Spleen (tissue), 11 donors: ENCODE measurements at regions not wholly inside any gene's neighbourhood (a gene's known extent, or its start where the extent isn't known, plus 50 kb on each side); places are given as distances from the start of the nearest gene placed in this dataset.

ENCODE experiments used
- DNase-seq: peaks from one replicate; pipeline ENCODE4 v3.0.0-alpha.2; 2020
- H3K27ac ChIP-seq, 8 donors: fragments of 200-600 bp; sonication (generic) in 7 of 8; 1 replicate in 4 of 8; 2 replicates in 4 of 8; pipeline versions ENCODE4 v1.5.0 to v1.8.0; 2016 to 2021; ENCODE audit warnings: inconsistent platforms in 4 of 8, mild to moderate bottlenecking in 4 of 8, moderate library complexity in 1 of 8
- H3K27me3 ChIP-seq, 7 donors: fragments of 200-600 bp; sonication (generic) in 6 of 7; replicated peaks in 1 of 7; 1 replicate in 4 of 7; 2 replicates in 3 of 7; pipeline versions ENCODE4 v1.5.0 to v1.8.0; 2016 to 2021; ENCODE audit warnings: inconsistent platforms in 3 of 7, mild to moderate bottlenecking in 1 of 7
- H3K36me3 ChIP-seq, 6 donors: fragments of 200-600 bp; sonication (generic) in 5 of 6; 1 replicate in 4 of 6; 2 replicates in 2 of 6; pipeline versions ENCODE4 v1.5.0 to v1.8.0; 2016 to 2021; ENCODE audit warnings: inconsistent platforms in 2 of 6
- H3K4me1 ChIP-seq, 6 donors: fragments of 200-600 bp; sonication (generic) in 5 of 6; 1 replicate in 3 of 6; 2 replicates in 3 of 6; pipeline versions ENCODE4 v1.5.0 to v1.8.0; 2016 to 2021; ENCODE audit warnings: inconsistent platforms in 3 of 6
- H3K4me3 ChIP-seq, 8 donors: fragments of 200-600 bp; sonication (generic) in 7 of 8; 1 replicate in 4 of 8; 2 replicates in 4 of 8; pipeline versions ENCODE4 v1.5.0 to v1.8.0; 2016 to 2021; ENCODE audit warnings: inconsistent platforms in 4 of 8, mild to moderate bottlenecking in 4 of 8, moderate library complexity in 2 of 8
- H3K9me3 ChIP-seq, 8 donors: fragments of 200-600 bp; sonication (generic) in 7 of 8; 1 replicate in 4 of 8; 2 replicates in 4 of 8; pipeline versions ENCODE4 v1.5.0 to v1.8.0; 2016 to 2021; ENCODE audit warnings: inconsistent platforms in 4 of 8
- POLR2A ChIP-seq, 3 donors: fragments of 450-650 bp; IDR thresholded peaks; one replicate each; pipeline ENCODE4 v1.5.1; 2017; ENCODE audit warnings: antibody characterized with exemption in 3 of 3, mild to moderate bottlenecking in 1 of 3
- POLR2AphosphoS5 ChIP-seq, 3 donors: sonication (generic); formaldehyde crosslinking; IDR thresholded peaks; one replicate each; pipeline ENCODE4 v1.5.1; 2017; ENCODE audit warnings: antibody characterized with exemption in 3 of 3
- WGBS, 5 donors: extraction: QIAGEN DNeasy Blood & Tissue Kit in 3 of 5; methylation state at CpG; one replicate each; pipeline versions ENCODE4 v1.1.5 to v1.1.7; 2013 to 2018; 5-methylcytosine and 5-hydroxymethylcytosine counted together
- intact Hi-C: fragments of 100-400 bp; cut with DNase I; formaldehyde crosslinking; loops from one replicate; pipeline ENCODE4 v1.15.0; 2023; ENCODE audit warnings: low total_unique reads
- TF ChIP-seq, protein P1 (sequence below), 11 experiments: fragments of 200-600 bp in 7 of 11; fragments of 450-650 bp in 4 of 11; sonication (generic) in 4 of 11; IDR thresholded peaks in 8 of 11; conservative IDR thresholded peaks in 3 of 11; 1 replicate in 7 of 11; 2 replicates in 4 of 11; pipeline versions ENCODE4 v1.4.0 to v1.8.0; 2016 to 2021; ENCODE audit warnings: antibody characterized with exemption in 11 of 11, inconsistent platforms in 4 of 11, mild to moderate bottlenecking in 1 of 11
- donor health status: healthy with polysubstance abuse.
- donor health status: DM: no; HTN: no; CAD: no; lungs with moderate emphysema.
- donor health status: DM: no; HTN: no; CAD: no.
- donor health status: Bipolar disorder and iron deficiency.
- donor health status: healthy.
- donor health status: DM: no; HTN: no; CAD: no.
- donor health status: DM: yes; HTN: yes; CAD: no.

DNA sequence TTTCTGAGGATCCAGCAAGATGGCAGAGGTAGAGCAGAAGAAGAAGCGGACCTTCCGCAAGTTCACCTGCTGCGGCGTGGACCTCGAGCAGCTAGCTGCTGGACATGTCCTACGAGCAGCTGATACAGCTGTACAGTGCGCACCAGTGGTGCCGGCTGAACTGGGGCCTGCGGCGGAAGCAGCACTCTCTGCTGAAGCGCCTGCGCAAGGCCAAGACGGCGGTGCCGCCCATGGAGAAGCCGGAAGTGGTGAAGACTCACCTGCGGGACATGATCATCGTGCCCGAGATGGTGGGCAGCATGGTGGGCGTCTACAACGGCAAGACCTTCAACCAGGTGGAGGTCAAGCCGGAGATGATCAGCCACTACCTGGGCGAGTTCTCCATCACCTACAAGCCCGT, 125.8 kb downstream of the LRIG2 start:
- H3K36me3 ChIP-seq = no peaks in the 10 kb centered on the region
- no peaks in the 10 kb centered on the region for H3K27me3 ChIP-seq
- 94 to 98% (median 97%) methylated on average over 12 to 24 of the region's 24 CpGs for WGBS, 5 donors
- no peak overlapping the region for H3K27ac ChIP-seq
- H3K4me1 ChIP-seq = no peaks in the 10 kb centered on the region
- TF ChIP-seq, protein P1, sequence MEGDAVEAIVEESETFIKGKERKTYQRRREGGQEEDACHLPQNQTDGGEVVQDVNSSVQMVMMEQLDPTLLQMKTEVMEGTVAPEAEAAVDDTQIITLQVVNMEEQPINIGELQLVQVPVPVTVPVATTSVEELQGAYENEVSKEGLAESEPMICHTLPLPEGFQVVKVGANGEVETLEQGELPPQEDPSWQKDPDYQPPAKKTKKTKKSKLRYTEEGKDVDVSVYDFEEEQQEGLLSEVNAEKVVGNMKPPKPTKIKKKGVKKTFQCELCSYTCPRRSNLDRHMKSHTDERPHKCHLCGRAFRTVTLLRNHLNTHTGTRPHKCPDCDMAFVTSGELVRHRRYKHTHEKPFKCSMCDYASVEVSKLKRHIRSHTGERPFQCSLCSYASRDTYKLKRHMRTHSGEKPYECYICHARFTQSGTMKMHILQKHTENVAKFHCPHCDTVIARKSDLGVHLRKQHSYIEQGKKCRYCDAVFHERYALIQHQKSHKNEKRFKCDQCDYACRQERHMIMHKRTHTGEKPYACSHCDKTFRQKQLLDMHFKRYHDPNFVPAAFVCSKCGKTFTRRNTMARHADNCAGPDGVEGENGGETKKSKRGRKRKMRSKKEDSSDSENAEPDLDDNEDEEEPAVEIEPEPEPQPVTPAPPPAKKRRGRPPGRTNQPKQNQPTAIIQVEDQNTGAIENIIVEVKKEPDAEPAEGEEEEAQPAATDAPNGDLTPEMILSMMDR (IDR thresholded peaks at IDR 0.05 in 8 of 11, conservative IDR thresholded peaks at IDR 0.05 in 3 of 11) = no peak
- no peak for TF ChIP-seq POLR2AphosphoS5 (IDR thresholded peaks at IDR 0.05)
- TF ChIP-seq POLR2A (IDR thresholded peaks at IDR 0.05) = no peak
- no peak overlapping the region for H3K4me3 ChIP-seq
- H3K9me3 ChIP-seq = no peaks in the 10 kb centered on the region
- intact Hi-C loops = no loop called here
- DNase-seq = no peak

DNA sequence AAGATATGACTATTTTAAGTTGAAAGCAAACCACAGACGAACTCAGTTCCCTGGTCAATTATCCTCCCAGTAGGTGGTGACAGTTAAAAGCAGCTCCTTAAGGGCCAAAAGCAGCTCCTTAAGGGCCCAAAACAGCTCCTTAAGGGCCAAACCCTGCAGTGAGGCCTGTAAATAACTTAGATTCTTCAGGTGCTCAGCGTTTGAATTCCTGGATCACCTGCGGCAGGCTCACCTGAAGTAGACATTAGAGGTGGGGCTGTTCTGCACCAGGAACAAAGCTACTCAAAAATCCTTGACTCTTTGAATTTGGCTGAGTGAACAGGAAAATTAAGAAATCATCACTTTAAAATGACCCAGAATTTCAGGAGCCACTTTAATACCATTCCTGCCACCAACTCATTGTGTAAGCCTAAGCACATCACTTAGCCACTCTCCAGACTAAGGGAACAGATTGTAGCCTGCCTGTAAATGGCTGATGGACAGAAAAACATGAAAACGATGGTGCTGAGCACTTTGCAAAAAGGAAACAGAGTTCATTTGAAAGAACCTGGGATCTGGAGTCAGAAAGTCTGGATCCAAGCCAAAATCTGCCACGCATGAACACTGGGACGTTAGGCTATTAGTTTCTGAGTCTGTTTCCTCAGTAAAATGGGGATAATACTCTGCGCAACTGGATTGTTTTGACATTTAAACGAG, 126.9 kb downstream of the LRIG2 start:
- Histone ChIP-seq H3K27ac (no peak overlapping the region), H3K27me3 (no peaks in the 10 kb centered on the region), H3K9me3 (peaks cover 0 to 4% (median 0%) of the 10 kb centered on the region in 8 donors), H3K36me3 (no peaks in the 10 kb centered on the region), H3K4me1 (no peaks in the 10 kb centered on the region), H3K4me3 (no peak overlapping the region)
- intact Hi-C loops = no loop called here
- TF ChIP-seq, protein P1 (IDR thresholded peaks at IDR 0.05 in 8 of 11, conservative IDR thresholded peaks at IDR 0.05 in 3 of 11) = no peak
- WGBS, 5 donors = 62 to 67% (median 62%) methylated on average over 8 of the region's 8 CpGs
- DNase-seq = no peak

DNA sequence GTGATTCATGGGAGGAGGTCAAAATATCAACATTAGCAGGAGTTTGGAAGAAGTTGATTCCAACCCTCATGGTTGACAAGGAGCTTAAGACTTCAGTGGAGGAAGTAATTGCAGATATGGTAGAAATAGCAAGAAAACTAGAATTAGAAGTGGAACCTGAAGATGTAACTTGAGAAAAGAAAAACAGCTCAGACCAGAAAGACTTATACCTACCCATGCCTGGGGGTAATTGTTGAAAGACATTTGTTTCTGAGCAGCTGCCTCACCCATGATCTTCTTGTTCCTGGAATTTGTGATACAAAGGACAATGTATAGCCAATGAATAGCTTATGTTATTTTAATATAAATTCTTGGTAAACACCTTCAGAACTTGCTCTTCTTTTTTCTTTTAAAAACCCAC, 128.6 kb downstream of the LRIG2 start:
- Histone ChIP-seq H3K4me1 (no peaks in the 10 kb centered on the region), H3K27me3 (no peaks in the 10 kb centered on the region), H3K9me3 (peaks cover 0 to 4% (median 0%) of the 10 kb centered on the region in 8 donors), H3K36me3 (no peaks in the 10 kb centered on the region), H3K4me3 (no peak overlapping the region), H3K27ac (no peak overlapping the region)
- no peak for DNase-seq
- TF ChIP-seq POLR2AphosphoS5 (IDR thresholded peaks at IDR 0.05) (no peak), POLR2A (IDR thresholded peaks at IDR 0.05) (no peak)
- TF ChIP-seq, protein P1 (IDR thresholded peaks at IDR 0.05 in 8 of 11, conservative IDR thresholded peaks at IDR 0.05 in 3 of 11) = no peak
- intact Hi-C loops = no loop called here

DNA sequence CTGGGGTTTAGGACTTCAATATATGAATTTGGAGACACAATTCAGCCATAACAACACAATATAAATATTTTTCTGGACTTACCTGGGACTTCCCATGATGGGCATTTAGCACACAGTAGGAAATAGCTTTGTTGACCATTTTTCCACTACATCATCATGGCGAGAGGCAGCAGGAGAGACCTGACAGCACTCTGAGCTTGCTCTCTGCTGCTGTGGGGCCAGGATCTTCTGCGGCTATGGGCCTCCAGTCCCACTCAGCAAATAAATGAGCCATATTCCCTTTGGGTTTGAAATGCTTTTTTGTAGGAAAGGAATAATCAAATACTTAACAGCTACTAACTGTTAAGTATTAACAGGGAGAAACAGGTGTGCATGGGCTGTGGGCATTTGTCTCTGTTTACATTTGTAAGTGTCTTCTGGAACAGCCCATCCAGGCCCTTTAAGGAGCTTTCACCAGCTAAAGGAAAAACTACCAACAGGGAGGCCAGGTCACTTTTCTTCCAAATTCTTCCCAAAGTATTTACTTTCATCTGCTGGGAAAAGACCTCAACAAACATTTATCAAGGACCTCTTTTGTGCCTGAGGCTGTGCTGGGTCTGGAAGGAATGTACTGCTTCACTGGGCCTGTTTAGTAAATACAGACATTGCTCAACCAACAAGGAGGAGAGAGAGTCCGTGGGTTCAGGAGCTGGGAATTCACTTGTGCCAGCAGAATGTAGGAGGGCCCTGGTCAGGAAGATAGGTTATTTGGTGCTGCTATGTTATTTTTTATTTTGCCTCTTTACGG, 133.2 kb downstream of the LRIG2 start:
- Histone ChIP-seq H3K36me3 (no peaks in the 10 kb centered on the region), H3K9me3 (peaks cover 0 to 4% (median 0%) of the 10 kb centered on the region in 8 donors), H3K27me3 (peaks cover 0 to 31% (median 0%) of the 10 kb centered on the region in 7 donors), H3K27ac (no peak overlapping the region), H3K4me1 (peaks cover 0 to 3% (median 0%) of the 10 kb centered on the region in 6 donors), H3K4me3 (no peak overlapping the region)
- WGBS, 5 donors = 85 to 93% (median 86%) methylated on average over 4 of the region's 4 CpGs
- DNase-seq = no peak
- intact Hi-C loops = no loop called here
- TF ChIP-seq, protein P1 (IDR thresholded peaks at IDR 0.05 in 8 of 11, conservative IDR thresholded peaks at IDR 0.05 in 3 of 11) = no peak
- TF ChIP-seq POLR2AphosphoS5 (IDR thresholded peaks at IDR 0.05) (no peak), POLR2A (IDR thresholded peaks at IDR 0.05) (no peak)
